HG03095 (cell line): ENCODE measurements at regions not wholly inside any gene's neighbourhood (a gene's known extent, or its start where the extent isn't known, plus 50 kb on each side); places are given as distances from the start of the nearest gene placed in this dataset.

ENCODE experiments used
- ATAC-seq: cut with Tn5 transposase; IDR thresholded peaks from one replicate; pipeline ENCODE4 v1.9.1; 2021; ENCODE audit warnings: moderate library complexity; ENCODE audit not compliant: unreplicated experiment

GRCh38 chr9:21746550-21746949, 55.9 kb upstream of the MTAP start:
- no peak for ATAC-seq

GRCh38 chr9:21747175-21747574, 55.3 kb upstream of the MTAP start:
- no peak for ATAC-seq

GRCh38 chr9:21750021-21750735, 52.3 kb upstream of the MTAP start:
- no peak for ATAC-seq

GRCh38 chr9:21751998-21752397, 50.4 kb upstream of the MTAP start:
- no peak for ATAC-seq
